Brain microvascular endothelial cell (primary cell): ENCODE measurements at regions not wholly inside any gene's neighbourhood (a gene's known extent, or its start where the extent isn't known, plus 50 kb on each side); places are given as distances from the start of the nearest gene placed in this dataset.

Source experiments
- DNase-seq: peaks from one replicate; pipeline ENCODE4 v3.0.0-alpha.2; 2020
- H3K27ac ChIP-seq: fragments of 250-450 bp; sonication (Bioruptor Pico); 2 replicates; pipeline ENCODE4 v1.5.1; 2020; ENCODE audit warnings: mild to moderate bottlenecking, moderate library complexity
- H3K27me3 ChIP-seq: fragments of 250-450 bp; sonication (Bioruptor Pico); replicated peaks from 2 replicates; pipeline ENCODE4 v1.5.1; 2020; ENCODE audit warnings: mild to moderate bottlenecking
- H3K36me3 ChIP-seq: fragments of 250-450 bp; sonication (Bioruptor Pico); replicated peaks from 2 replicates; pipeline ENCODE4 v1.5.1; 2020; ENCODE audit warnings: mild to moderate bottlenecking
- H3K4me3 ChIP-seq: 2 replicates; pipeline ENCODE4 v1.5.1; 2011; ENCODE audit warnings: low read depth, mild to moderate bottlenecking, control low read depth, low read length, moderate library complexity
- CTCF ChIP-seq: IDR thresholded peaks from 2 replicates; pipeline ENCODE4 v1.5.1; 2011; ENCODE audit warnings: low read depth, mild to moderate bottlenecking, moderate library complexity, low read length, control low read depth, inconsistent platforms; ENCODE audit errors: missing control alignments
- in situ Hi-C: cut with HindIII; loops from 2 replicates; pipeline ENCODE4 v1.10.0; 2017; ENCODE audit warnings: low sequenced_read_pairs, low pct_ligation_motif_present

- no peak for TF ChIP-seq CTCF
- no peak overlapping the region for H3K27ac ChIP-seq
- H3K4me3 ChIP-seq: no peak overlapping the region
- DNase-seq: no peak
- H3K36me3 ChIP-seq: no peaks in the 10 kb centered on the region
- in situ Hi-C loops: no loop called here
- H3K27me3 ChIP-seq: no peaks in the 10 kb centered on the region
Measured at GRCh38 chr6:84876723-84877514, 112.5 kb upstream of the TBX18 start.

DNA sequence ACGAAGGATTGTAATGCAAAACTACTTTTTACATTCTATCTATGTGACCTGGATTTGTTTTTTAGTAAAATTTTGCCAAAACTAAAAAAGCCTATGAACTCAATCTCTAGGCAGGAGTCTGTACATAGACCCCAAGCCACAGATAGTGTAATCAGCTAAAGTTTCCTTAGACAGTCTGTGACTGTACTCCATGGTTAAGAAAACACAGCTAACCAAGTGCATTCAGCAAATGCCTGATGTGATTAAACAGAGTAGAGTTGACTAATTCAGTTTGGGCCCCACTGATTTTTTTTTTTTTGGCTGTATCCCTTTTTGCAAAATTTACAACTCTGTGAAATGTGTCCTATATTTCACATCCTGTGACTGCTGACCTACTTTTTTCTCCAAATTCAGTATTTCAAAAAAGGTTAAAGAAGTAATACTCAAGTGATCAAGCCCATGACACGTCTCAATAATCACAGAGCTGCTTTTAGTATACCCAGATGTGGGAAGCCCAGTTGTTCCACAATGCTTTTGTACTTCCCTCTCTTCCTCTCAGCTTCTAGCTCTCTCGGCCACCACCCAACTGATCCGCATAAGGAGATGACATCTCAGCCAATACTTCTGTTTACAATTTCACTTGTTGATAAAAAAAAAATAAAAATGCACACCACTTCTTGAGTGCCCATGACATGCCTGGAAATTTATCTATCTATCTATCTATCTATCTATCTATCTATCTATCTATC, 108.8 kb upstream of the TBX18 start:
- no peak for TF ChIP-seq CTCF
- Histone ChIP-seq H3K36me3 (no peaks in the 10 kb centered on the region), H3K27me3 (no peaks in the 10 kb centered on the region), H3K4me3 (no peak overlapping the region), H3K27ac (no peak overlapping the region)
- in situ Hi-C loops: no loop called here
- peak; percentile 54 for DNase-seq

- Histone ChIP-seq H3K4me3 (no peak overlapping the region), H3K27ac (no peak overlapping the region), H3K27me3 (no peaks in the 10 kb centered on the region), H3K36me3 (no peaks in the 10 kb centered on the region)
- no peak for DNase-seq
- TF ChIP-seq CTCF: no peak
- in situ Hi-C loops: no loop called here
Measured at GRCh38 chr6:84871925-84872324, 107.5 kb upstream of the TBX18 start.

DNA sequence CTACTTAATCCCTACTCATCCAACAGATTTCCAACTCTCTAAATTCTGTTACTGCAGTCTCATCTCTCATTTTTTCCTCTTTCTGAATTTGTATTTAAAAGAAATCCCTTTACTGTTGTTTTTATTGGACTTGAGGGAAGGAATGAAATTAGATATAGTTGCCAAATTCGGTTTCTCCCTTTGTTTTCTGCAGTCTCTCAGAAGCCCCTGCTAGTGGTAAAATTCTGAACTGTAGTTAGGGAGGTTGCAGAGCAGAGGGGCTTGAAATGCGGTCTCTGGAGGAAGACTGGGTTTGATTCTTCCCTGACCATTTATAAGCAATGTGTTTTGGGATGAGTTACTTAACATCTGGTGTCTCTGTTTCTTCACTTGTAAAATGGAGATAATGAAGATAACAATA, 106.3 kb upstream of the TBX18 start:
- in situ Hi-C loops: no loop called here
- Histone ChIP-seq H3K27me3 (no peaks in the 10 kb centered on the region), H3K27ac (no peak overlapping the region), H3K36me3 (no peaks in the 10 kb centered on the region), H3K4me3 (no peak overlapping the region)
- no peak for DNase-seq
- peak; percentile 15 for TF ChIP-seq CTCF

DNA sequence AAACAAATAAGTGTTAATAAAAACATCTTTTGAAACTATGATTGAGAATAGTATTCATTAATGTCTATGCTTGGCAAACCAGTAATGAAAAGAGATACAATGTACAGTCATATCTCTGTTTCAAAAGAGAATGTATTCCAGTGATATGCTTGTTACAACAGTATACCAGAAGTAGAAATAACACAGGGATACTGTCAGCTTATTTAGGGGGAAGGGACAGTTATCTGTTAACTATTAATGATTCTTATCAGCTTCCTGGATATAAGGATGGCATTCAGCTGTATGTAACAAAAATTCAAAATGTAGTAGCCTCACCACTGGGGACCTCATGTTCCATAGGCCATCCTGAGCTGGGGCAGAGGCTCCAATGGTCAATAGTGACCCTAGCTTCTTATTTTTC, 103.8 kb upstream of the TBX18 start:
- Histone ChIP-seq H3K4me3 (no peak overlapping the region), H3K27ac (no peak overlapping the region), H3K27me3 (no peaks in the 10 kb centered on the region), H3K36me3 (no peaks in the 10 kb centered on the region)
- in situ Hi-C loops: no loop called here
- no peak for DNase-seq
- no peak for TF ChIP-seq CTCF
